Activated CD8-positive, alpha-beta T cell treated with anti-CD3 and anti-CD28 coated beads, Interleukin-2, amount 10 ng/mL, durations not matched to agents 7 days and 5 days (primary cell): ENCODE measurements at regions not wholly inside any gene's neighbourhood (a gene's known extent, or its start where the extent isn't known, plus 50 kb on each side); places are given as distances from the start of the nearest gene placed in this dataset.
"Not testable (repeated sequence)": the region's sequence is repeated elsewhere in the genome, so short reads cannot be mapped to it uniquely, and the experiment has no call there.

Experiments used
- ATAC-seq: fragments of 150-1000 bp; cut with Tn5 transposase; one replicate; pipeline ENCODE4 v1.10.0; 2021; ENCODE audit warnings: moderate library complexity
- CTCF ChIA-PET: fragments of 350-600 bp; sonication (Branson Sonifier 250); formaldehyde crosslinking; loops from one replicate; lab custom pipeline; 2021; ENCODE audit warnings: antibody characterized with exemption; lab: Charles Lee
- POLR2A ChIA-PET: fragments of 350-600 bp; sonication (Branson Sonifier 250); formaldehyde crosslinking; loops from one replicate; lab custom pipeline; 2021; ENCODE audit warnings: antibody characterized with exemption; lab: Charles Lee
- DNase-seq: peaks from one replicate; pipeline ENCODE4 v3.0.0-alpha.2; 2020
- H3K27ac Mint-ChIP-seq: one replicate; pipeline ENCODE4 v1.8.0; 2021; ENCODE audit warnings: mild to moderate bottlenecking, mixed read lengths
- H3K27me3 Mint-ChIP-seq: one replicate; pipeline ENCODE4 v1.8.0; 2021; ENCODE audit warnings: low read depth, mixed read lengths
- H3K36me3 Mint-ChIP-seq: one replicate; pipeline ENCODE4 v1.8.0; 2021; ENCODE audit warnings: low read depth, mixed read lengths
- H3K4me1 Mint-ChIP-seq: one replicate; pipeline ENCODE4 v1.8.0; 2021; ENCODE audit warnings: low read depth, mixed read lengths
- H3K4me3 Mint-ChIP-seq: one replicate; pipeline ENCODE4 v1.8.0; 2021; ENCODE audit warnings: mild to moderate bottlenecking, mixed read lengths
- H3K9me3 Mint-ChIP-seq: one replicate; pipeline ENCODE4 v1.8.0; 2022; ENCODE audit warnings: mixed read lengths; ENCODE audit not compliant: insufficient read depth

- DNase-seq (no peak), ATAC-seq (no peak)
- no peak overlapping the region for H3K4me3 Mint-ChIP-seq
- POLR2A ChIA-PET = no interaction called here
- peaks cover 17% of the 10 kb centered on the region for H3K4me1 Mint-ChIP-seq
- H3K9me3 Mint-ChIP-seq = no peaks in the 10 kb centered on the region
- no peak overlapping the region for H3K27ac Mint-ChIP-seq
- no peaks in the 10 kb centered on the region for H3K36me3 Mint-ChIP-seq
- peaks cover 3% of the 10 kb centered on the region for H3K27me3 Mint-ChIP-seq
- CTCF ChIA-PET = no interaction called here
These were observed 197.8 kb downstream of the MEMO1 start for GRCh38 chr2:31813016-31813415.

GRCh38 chr2:31812051-31812798 is 198.6 kb downstream of the MEMO1 start:
- no peaks in the 10 kb centered on the region for H3K9me3 Mint-ChIP-seq
- H3K4me1 Mint-ChIP-seq = peaks cover 17% of the 10 kb centered on the region
- peak; percentile 57 for DNase-seq
- ATAC-seq = peak; percentile 96
- ChIA-PET CTCF (interaction anchor here (0.8 to 2.0 kb wide), 2 partner anchors 24 to 125 kb away, joined by 3 to 7 read pairs; no protein-coding TSS in a partner anchor), POLR2A (no interaction called here)
- H3K36me3 Mint-ChIP-seq = no peaks in the 10 kb centered on the region
- H3K27me3 Mint-ChIP-seq = peaks cover 3% of the 10 kb centered on the region
- H3K27ac Mint-ChIP-seq = peak overlapping the region; percentile 66
- peak overlapping the region; percentile 13 for H3K4me3 Mint-ChIP-seq

DNA sequence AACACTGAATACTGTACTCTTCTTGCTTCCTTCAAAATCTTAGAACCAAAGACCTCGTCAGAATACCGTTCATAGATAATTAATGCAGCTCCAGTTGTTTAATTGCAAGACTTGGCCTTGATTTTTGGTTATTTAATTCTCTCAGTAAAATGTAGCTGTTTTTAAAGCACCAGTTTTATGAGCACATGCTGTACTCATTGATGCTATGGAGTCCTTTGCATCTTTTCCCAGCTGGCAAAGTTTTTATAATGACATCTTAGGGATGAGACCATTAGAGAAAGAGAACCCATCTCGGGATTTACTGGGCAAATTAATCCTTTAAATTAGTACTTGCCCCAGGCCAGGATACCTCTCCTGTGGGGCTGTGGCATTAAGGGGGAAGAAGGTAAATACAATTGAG is 199.3 kb downstream of the MEMO1 start:
- POLR2A ChIA-PET = no interaction called here
- Mint-ChIP-seq H3K4me3 (peak overlapping the region; percentile 13), H3K36me3 (no peaks in the 10 kb centered on the region)

GRCh38 chr2:31810200-31810917 is 200.4 kb downstream of the MEMO1 start:
- H3K4me3 Mint-ChIP-seq = no peak overlapping the region
- ChIA-PET POLR2A (no interaction called here), CTCF (interaction anchor here (0.7 to 2.0 kb wide), 2 partner anchors 26 to 97 kb away, joined by 3 to 7 read pairs; no protein-coding TSS in a partner anchor)
- no peaks in the 10 kb centered on the region for H3K9me3 Mint-ChIP-seq
- DNase-seq (no peak), ATAC-seq (no peak)
- H3K27me3 Mint-ChIP-seq = no peaks in the 10 kb centered on the region
- no peaks in the 10 kb centered on the region for H3K36me3 Mint-ChIP-seq
- H3K27ac Mint-ChIP-seq = no peak overlapping the region
- H3K4me1 Mint-ChIP-seq = peaks cover 17% of the 10 kb centered on the region

More for the DNA sequence above, 199.3 kb downstream of the MEMO1 start:
- H3K27me3 Mint-ChIP-seq = peaks cover 3% of the 10 kb centered on the region
- DNase-seq (no peak), ATAC-seq (no peak)
- peak overlapping the region; percentile 66 for H3K27ac Mint-ChIP-seq
- CTCF ChIA-PET = interaction anchor here (0.7 to 2.0 kb wide), 3 partner anchors 25 to 124 kb away, joined by 3 to 7 read pairs (median 3); no protein-coding TSS in a partner anchor
- peaks cover 17% of the 10 kb centered on the region for H3K4me1 Mint-ChIP-seq
- H3K9me3 Mint-ChIP-seq = no peaks in the 10 kb centered on the region

DNA sequence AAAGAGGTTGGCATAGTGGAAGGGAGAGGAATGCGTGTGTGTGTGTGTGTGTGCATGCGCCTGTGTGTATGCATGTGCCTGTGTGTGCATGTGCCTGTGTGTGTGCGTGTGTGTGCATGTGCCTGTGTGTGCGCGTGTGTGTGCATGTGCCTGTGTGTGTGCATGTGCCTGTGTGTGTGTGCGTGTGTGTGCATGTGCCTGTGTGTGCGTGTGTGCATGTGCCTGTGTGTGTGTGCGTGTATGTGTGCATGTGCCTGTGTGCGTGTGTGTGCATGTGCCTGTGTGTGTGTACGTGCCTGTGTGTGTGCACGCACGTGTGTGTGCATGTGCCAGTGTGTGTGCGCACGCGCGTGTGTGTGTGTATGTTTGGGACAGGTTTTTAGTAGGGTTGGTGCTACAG is 205.1 kb downstream of the MEMO1 start:
- ATAC-seq (no peak), DNase-seq (no peak)
- ChIA-PET POLR2A (no interaction called here), CTCF (no interaction called here)
- H3K4me3 Mint-ChIP-seq = no peak overlapping the region
- peaks cover 6% of the 10 kb centered on the region for H3K4me1 Mint-ChIP-seq
- H3K27me3 Mint-ChIP-seq = no peaks in the 10 kb centered on the region
- H3K9me3 Mint-ChIP-seq = no peaks in the 10 kb centered on the region
- H3K27ac Mint-ChIP-seq = no peak overlapping the region
- H3K36me3 Mint-ChIP-seq = no peaks in the 10 kb centered on the region

DNA sequence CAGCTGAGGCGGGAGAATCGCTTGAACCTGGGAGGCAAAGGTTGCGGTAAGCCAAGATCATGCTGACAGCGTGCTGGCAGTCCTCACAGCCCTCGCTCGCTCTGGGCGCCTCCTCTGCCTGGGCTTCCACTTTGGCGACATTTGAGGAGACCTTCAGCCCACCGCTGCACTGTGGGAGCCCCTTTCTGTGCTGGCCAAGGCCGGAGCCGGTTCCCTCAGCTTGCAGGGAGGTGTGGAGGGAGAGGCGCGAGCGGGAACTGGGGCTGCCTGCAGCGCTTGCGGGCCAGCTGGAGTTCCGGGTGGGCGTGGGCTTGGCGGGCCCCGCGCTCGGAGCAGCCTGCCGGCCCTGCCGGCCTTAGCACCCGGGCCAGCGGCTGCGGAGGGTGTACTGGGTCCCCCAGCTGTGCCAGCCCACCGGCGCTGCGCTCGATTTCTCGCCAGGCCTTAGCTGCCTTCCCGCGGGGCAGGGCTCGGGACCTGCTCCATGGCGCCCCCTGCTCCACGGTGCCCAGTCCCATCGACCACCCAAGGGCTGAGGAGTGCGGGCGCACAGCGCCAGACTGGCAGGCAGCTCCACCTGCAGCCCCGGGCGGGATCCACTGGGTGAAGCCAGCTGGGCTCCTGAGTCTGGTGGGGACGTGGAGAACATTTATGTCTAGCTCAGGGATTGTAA is 207.2 kb downstream of the MEMO1 start:
- H3K4me1 Mint-ChIP-seq, ATAC-seq, CTCF ChIA-PET, H3K9me3 Mint-ChIP-seq, H3K27me3 Mint-ChIP-seq, DNase-seq, H3K36me3 Mint-ChIP-seq, POLR2A ChIA-PET, H3K4me3 Mint-ChIP-seq, H3K27ac Mint-ChIP-seq: not testable (repeated sequence)

DNA sequence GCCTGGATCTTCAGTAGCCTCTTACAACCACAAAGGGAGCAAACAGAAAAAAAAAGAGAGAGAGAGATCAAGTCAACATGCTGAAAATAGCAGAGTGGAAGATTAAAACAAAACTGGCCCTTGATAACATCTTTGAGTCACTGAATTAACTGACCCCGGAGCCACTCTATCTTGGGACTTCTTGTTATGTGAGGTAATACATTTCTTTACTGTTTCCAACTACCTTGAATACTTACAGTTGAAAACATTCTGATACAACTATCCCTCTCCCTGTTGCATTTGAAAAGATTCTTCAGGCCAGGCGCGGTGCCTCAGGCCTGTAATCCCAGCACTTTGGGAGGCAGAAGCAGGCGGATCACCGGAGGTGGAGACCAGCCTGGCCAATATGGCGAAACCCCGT is 208.1 kb downstream of the MEMO1 start:
- CTCF ChIA-PET = no interaction called here
- no peak overlapping the region for H3K27ac Mint-ChIP-seq
- ATAC-seq (no peak), DNase-seq (no peak)
- POLR2A ChIA-PET = no interaction called here
- H3K36me3 Mint-ChIP-seq = no peaks in the 10 kb centered on the region
- no peaks in the 10 kb centered on the region for H3K9me3 Mint-ChIP-seq
- H3K4me1 Mint-ChIP-seq = peaks cover 6% of the 10 kb centered on the region
- H3K4me3 Mint-ChIP-seq = no peak overlapping the region
- H3K27me3 Mint-ChIP-seq = no peaks in the 10 kb centered on the region

DNA sequence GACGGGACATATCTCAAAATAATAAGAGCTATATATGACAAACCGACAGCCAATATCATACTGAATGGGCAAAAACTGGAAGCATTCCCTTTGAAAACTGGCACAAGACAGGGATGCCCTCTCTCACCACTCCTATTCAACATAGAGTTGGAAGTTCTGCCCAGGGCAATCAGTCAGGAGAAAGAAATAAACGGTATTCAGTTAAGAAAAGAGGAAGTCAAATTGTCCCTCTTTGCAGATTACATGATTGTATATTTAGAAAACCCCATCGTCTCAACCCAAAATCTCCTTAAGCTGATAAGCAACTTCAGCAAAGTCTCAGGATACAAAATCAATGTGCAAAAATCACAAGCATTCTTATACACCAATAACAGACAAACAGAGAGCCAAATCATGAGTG is 211.5 kb downstream of the MEMO1 start:
- H3K4me3 Mint-ChIP-seq, DNase-seq, H3K4me1 Mint-ChIP-seq, H3K27me3 Mint-ChIP-seq, H3K36me3 Mint-ChIP-seq, CTCF ChIA-PET, H3K9me3 Mint-ChIP-seq, H3K27ac Mint-ChIP-seq, POLR2A ChIA-PET, ATAC-seq: not testable (repeated sequence)

DNA sequence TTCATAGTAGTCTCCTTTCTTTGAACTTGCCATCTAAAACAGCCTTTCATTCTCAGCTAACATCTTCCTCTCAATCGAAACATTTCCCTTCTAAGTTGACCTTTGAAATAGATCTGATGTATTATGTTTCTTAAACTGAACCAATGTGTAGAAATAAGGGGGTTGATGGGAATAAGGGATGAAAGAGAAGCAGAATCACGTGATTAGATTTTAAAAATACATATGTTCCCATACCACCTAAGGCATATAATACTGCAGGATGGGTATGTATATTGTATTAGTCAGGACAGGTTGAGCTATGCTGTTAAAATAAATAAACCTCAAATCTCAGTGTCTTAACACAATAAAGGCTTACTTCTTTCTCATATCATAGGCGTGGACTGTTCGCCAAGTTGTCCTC is 207.5 kb upstream of the SRD5A2 start:
- POLR2A ChIA-PET = no interaction called here
- H3K36me3 Mint-ChIP-seq = no peaks in the 10 kb centered on the region
- peaks cover 9% of the 10 kb centered on the region for H3K27me3 Mint-ChIP-seq
- DNase-seq (no peak), ATAC-seq (no peak)
- CTCF ChIA-PET = no interaction called here
- H3K4me1 Mint-ChIP-seq = no peaks in the 10 kb centered on the region
- no peak overlapping the region for H3K27ac Mint-ChIP-seq
- peaks cover 7% of the 10 kb centered on the region for H3K9me3 Mint-ChIP-seq
- no peak overlapping the region for H3K4me3 Mint-ChIP-seq

- ATAC-seq = no peak
- H3K27ac Mint-ChIP-seq = no peak overlapping the region
- H3K4me3 Mint-ChIP-seq = no peak overlapping the region
- CTCF ChIA-PET = no interaction called here
- H3K4me1 Mint-ChIP-seq = no peaks in the 10 kb centered on the region
- DNase-seq = no peak
- POLR2A ChIA-PET = no interaction called here
- peaks cover 7% of the 10 kb centered on the region for H3K9me3 Mint-ChIP-seq
- H3K27me3 Mint-ChIP-seq = peaks cover 14% of the 10 kb centered on the region
- no peaks in the 10 kb centered on the region for H3K36me3 Mint-ChIP-seq
These were observed 205.1 kb upstream of the SRD5A2 start for GRCh38 chr2:31785876-31786275.

- DNase-seq (no peak), ATAC-seq (no peak)
- Mint-ChIP-seq H3K4me1 (no peaks in the 10 kb centered on the region), H3K27me3 (peaks cover 22% of the 10 kb centered on the region), H3K9me3 (peaks cover 7% of the 10 kb centered on the region), H3K36me3 (no peaks in the 10 kb centered on the region), H3K27ac (no peak overlapping the region), H3K4me3 (no peak overlapping the region)
- ChIA-PET CTCF (no interaction called here), POLR2A (no interaction called here)
These were observed 204.1 kb upstream of the SRD5A2 start for GRCh38 chr2:31784868-31785267.
